Stimulated activated CD8-positive, alpha-beta memory T cell treated with anti-CD3 and anti-CD28 coated beads, Interleukin-15, amount 100 ng/mL, for 24 hours (primary cell): ENCODE measurements at regions not wholly inside any gene's neighbourhood (a gene's known extent, or its start where the extent isn't known, plus 50 kb on each side); places are given as distances from the start of the nearest gene placed in this dataset.

Experiments used
- DNase-seq: peaks from one replicate; pipeline ENCODE4 v3.0.0-alpha.2; 2020; ENCODE audit warnings: low read depth

DNA sequence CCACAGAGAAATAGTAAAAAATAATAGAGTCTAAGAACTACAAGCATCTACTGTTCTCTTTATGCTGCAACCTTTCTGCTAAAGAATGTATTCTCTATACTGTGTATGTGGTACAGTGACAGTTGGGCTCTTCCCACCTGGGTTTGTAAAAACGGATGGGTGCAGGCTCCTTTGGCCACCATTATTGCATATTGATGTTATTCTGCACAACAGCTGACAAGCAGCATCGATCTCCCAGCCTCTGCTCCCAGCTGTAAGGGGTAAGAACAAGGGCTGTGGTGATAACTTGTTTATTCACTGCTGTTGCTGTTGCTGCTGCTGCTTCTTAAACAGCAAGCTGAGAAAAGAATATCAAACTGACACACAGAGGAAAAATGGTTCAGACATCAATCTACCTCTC lies 56.1 kb downstream of the KCNRG start:
- DNase-seq: no peak

GRCh38 chr13:50072676-50073075 lies 57.4 kb downstream of the KCNRG start:
- DNase-seq: no peak

DNA sequence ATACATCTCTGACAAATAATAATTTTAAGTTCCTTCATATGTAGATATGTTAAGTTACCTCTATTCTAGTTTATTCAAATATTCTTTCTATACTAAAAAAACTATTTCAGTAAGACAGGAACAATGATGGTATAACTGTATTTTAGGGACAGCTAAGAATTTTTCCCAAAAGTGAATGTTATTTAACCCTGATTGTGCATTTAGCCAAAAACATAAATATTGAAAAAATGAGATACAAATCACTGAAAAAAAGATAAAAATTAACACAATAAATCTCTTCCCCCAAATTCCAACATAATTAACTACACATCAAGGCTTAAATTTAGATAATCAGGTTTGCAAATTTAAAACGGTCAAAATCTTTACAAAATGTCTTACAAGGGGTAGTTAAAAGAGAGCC lies 58.1 kb downstream of the KCNRG start:
- no peak for DNase-seq

- no peak for DNase-seq
Measured at GRCh38 chr13:50074843-50075242, 59.6 kb downstream of the KCNRG start.

- DNase-seq: no peak
Measured at GRCh38 chr13:50075619-50076097, 60.4 kb downstream of the KCNRG start.

- no peak for DNase-seq
Measured at GRCh38 chr13:50077431-50077830, 62.2 kb downstream of the KCNRG start.

DNA sequence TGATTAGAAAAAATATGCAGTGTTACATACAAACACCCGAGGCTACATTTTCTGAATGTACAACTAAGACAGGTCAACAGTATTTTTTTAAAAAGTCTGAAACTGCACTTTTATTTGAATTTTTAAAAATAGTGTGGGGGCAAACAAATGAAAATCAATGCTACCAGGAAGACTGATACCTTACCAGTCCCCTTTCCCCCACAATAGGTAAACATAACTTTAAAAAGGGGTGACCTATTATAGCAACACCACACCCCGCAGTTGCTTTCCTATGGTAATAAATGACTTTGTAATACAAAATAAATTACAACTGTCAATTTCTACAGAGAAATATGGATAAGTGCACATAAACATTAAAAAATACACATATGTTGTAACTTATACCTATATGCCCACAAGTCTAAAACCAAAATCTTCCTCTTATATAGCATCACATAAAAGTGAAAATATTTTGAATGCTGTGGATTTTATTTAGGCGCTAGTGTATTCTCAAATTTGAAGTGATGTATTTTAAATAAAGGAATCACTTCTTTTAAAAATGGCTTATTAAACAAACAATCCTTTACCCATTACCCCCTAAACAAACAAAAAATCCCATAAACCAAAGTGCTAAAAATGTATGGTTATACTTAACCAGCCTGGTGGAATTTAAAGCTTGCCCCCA lies 63.1 kb downstream of the KCNRG start:
- DNase-seq: no peak

DNA sequence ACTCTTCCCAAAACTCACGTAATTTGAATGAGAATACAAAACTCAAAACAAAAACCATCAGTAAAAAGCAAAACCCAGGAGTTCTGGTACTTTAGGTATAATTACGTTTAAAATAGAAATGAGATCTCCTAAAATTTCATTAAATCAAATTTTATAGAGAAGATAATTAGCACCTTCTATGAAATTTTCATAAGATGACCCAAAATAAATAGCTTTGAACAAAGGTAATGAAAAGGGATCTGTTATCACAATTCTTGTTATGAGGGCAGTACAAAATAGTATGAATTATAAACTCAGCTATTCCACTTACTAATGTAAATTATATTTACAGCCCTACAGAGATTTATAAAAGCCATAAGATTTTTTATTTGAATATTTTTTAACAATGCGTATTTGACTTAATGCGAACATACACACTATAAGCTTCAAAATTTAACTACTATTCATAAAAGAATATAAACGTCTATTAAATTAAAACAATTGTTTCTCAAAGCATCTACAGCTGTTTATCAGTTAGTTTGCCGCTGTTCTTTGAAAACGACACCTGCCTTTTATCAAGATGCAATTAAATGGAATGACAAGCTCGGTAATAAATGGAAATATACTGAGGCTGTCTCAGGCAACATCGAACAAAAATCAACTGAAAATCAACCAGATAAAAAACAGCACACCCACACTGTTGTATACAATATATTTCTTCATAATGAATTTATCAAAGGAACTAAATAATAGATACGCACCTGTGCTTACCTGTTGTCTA lies 63.8 kb downstream of the KCNRG start:
- DNase-seq: no peak

GRCh38 chr13:50079655-50080202 lies 64.5 kb downstream of the KCNRG start:
- no peak for DNase-seq

DNA sequence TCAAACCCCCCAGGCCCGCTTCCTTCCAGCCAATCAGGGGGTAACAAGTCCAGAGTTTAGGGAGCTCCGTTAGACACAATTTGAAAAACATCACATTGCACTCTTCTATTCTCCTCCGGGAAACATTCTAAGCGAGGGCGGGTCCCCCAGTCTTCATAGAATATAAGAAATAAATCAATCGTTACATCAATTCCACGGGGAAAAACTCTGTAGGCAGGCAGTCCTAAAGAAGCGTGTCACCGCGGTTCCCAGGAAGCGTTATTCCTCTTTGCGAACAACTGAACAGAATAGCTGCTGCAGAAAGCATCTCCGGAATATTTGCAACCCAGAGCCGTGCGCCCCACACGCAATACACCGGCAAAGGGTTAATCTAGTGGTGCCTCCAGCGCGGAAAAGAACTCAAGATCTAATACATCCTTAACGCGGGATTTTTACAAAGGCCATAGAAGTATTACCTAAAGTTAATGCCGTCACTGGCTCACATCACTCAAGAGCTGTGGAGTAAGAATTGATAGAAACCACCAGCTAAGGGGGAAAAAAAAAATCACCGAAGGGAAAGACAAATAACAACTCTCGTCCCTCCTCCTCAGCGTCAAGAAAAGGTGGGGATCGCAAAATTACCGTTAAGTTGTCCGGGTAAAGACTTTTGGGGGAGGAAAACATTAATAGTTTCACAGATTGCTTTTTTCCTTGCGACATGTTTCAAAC lies 65.1 kb downstream of the KCNRG start:
- DNase-seq: no peak

GRCh38 chr13:50080911-50081678 lies 65.9 kb downstream of the KCNRG start:
- no peak for DNase-seq

DNA sequence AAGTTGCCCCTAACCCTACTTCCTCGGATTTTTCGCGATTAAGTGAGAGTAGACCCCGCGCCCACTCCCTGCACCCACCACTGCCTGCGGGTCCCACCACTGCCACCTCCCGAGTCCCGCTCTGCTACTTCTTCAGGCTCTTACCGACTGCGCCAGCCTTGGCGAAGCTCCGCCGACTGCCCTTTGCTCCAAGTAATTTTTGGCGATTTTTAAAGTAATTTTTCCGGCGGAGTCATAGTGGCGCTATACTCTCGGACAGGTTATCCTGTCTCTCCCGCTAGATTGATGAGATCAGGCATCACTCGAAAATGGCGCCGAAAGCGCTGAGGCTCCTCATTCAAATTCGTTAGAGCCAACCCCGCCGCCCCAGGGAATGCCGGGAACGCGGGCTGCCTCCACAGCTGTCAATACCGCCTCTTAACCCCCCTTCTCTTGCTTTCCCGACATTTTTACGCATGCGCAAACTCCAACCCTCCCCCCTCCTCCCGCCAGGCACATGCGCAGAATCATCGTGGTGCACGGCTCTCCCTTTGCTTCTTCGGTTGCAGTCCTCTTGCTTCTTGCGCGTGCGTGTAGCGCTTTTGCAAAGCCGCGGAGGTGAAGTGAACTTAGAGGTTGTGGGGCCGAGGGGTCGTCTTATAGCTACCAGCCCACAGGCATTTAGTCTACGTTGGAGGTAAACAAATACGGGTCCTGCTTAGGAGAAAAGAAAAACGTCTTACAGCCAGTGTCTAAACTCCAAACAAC lies 66.6 kb downstream of the KCNRG start:
- peak; percentile 88 for DNase-seq

GRCh38 chr13:50082426-50083281 lies 67.4 kb downstream of the KCNRG start:
- DNase-seq: peak; percentile 43

DNA sequence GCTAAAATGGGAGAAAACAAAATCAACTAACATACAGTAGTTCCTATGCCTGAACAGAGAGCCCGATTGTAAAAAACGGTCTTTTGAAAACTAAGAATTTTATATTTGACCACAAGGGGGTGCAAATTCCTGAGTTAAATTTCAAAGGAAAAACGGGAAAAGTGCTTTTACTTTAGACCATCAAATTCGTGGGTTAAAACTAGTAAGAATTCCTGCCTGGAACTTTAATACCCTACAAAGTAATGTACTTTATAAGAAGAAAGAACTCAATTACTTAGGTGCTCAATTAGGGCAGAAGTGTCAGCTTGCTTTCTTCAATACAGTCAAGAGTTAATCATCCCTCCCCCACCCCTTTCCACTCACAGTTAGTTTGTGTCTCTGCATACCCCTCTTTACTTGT lies 69.8 kb downstream of the KCNRG start:
- DNase-seq: no peak

GRCh38 chr13:50089633-50090032 lies 74.4 kb downstream of the KCNRG start:
- DNase-seq: no peak

GRCh38 chr13:50090211-50090610 lies 75.0 kb downstream of the KCNRG start:
- no peak for DNase-seq

DNA sequence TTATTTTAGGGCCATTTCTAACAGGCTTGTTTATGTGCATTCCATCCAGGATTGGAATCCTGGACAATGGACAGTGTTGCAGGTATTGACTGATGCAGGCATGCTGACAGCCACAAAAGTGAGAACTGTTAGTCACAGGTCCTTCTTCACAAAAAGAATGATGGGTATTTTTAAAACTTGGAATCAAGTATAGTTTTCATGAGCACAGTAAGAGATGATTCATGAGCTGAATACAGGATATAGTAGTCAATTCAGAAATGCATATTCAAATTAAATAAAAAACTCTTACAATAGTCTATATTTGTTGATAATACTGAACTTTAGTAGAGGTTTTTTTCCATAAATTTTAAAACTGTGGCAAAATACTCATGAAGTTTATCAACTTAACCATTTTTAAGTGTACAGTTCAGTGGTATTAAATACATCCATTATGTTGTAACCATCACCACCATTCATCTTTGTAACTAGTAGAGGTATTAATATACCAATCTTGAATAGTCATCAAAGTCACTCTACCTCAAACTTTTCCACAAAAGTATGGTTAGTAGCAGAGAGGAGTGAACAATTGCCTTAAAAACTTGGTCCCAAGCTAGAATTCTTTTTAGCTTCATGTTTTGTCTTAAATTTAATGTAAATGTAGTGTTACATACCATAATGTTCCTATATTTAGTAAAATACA lies 79.5 kb downstream of the KCNRG start:
- no peak for DNase-seq

DNA sequence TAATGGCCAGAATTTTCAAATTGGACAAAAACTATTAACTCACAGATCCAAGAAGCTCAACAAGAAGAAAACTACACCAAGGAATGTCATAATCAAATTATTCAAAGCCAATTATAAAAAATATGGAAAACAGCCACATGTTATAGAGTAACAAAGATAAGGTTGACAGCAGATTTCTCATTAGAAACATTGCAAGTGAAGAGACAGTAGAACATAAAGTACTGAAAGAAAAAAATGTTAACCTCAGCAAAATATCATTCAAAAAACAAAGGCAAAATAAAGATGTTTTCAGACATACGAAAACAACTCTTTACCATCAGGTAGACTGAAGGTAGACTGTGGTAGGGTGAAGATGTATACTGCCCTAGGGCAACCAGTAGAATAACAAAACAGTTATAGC lies 83.4 kb downstream of the KCNRG start:
- DNase-seq: no peak

DNA sequence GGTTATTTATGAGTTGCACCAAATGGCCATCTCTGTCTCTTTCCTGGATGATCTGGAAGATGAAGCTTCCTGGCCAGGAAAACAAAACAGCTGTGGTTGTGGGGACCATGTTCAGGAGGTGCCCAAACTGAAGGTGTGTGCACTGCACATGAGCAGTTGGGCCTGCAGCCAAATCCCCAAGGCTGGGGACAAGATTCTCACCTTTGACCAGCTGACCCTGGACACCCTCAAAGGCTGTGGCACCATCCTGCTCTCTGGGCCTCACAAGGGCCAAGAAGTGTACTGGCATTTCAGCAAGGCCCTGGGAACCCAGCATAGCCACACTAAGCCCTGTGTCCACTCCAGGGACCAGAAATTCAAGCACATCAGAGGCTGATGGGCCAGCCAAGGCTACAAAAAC lies 84.2 kb downstream of the KCNRG start:
- DNase-seq: no peak

- no peak for DNase-seq
Measured at GRCh38 chr13:50101590-50101989, 86.3 kb downstream of the KCNRG start.
